DMS153 (cell line): ENCODE measurements at regions not wholly inside any gene's neighbourhood (a gene's known extent, or its start where the extent isn't known, plus 50 kb on each side); places are given as distances from the start of the nearest gene placed in this dataset.

Experiments
- DNase-seq: peaks from one replicate; lab custom pipeline; 2025; lab: John Stamatoyannopoulos, UW

DNA sequence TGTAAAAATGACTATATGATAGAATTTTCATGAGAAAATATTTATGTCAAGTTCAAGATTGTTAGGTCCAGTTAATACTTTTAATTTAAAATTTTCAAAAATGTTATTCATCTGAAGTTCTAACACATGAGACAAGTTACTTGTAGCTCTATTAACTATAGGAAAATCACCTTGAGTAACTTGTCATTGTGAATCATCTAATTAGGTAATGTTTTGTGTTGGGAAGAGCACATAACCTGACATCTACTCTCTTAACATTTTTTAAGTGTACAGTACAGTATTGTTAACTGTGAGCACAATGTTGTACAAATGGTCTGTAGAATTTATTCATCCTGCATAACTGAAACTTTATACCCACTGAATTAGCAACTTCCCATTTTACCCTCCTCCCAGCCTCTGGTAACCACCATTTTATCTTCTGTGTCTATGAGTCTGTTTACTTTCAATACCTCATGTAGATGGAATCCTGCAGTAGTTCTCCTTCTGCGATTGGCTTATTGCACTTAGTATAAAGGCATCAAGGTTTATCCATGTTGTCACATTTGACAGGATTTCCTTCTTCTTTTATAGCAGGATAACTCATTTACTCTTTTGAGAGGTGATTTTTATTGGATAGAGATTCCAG lies 54.6 kb downstream of the ARL4A start:
- no peak for DNase-seq

DNA sequence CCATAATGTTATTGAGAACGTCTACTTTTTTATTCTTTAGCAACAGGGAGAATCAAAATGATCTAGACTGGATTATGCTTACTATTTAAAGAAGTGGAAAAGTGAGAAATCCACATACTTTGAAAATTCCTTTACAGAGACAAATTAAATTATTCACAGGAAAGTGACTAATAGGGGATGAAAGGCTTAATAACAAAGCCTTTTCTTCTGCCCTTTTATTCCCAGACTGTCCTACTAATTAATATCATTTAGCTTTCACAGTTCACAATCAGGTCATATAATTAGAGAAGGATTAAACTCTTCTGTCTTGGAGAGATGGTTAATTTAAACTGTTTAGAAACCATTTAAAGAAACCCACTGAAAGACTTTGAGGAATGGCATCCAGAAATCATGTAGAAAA lies 58.8 kb downstream of the ARL4A start:
- no peak for DNase-seq

DNA sequence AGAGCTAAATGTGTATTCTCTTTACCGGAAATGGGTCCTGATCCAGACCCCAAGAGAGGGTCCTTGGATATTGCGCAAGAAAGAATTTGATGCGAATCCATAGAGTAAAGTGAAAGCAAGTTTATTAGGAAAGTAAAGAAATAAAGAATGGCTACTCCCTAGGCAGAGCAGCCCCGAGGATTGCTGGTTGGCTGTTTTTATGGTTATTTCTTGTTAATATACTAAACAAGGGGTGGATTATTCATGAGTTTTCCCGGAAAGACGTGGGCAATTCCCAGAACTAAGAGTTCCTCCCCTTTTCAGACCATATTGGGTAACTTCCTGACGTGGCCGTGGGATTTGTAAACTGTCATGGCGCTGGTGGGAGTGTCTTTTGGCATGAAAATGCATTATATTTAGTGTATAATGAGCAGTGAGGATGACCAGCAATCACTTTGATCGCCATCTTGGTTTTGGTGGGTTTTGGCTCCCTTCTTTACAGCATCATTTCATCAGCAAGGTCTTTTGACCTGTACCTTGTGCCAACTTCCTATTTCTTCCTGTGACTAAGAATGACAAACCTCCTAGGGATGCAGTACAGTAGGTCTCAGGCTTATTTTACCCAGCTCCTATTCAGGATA lies 60.4 kb downstream of the ARL4A start:
- DNase-seq: no peak

DNA sequence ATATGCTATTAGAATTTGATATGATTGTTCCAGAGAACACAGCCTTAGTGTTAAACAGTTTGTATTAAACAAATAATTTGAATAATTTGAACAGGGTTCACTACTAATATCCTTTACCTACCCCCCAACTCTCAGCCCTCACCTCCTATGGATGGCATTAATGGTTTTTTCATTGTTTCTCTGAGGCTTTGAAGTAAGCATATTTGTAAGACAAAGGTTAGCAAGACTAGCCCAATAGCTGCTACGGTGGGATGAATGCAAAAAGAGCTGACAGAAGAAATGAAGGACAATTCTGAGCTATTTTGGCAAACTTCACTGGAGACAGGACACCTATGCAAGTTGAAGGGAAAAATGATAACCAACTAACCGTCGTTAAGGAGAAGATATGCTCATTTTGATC lies 61.6 kb downstream of the ARL4A start:
- no peak for DNase-seq

DNA sequence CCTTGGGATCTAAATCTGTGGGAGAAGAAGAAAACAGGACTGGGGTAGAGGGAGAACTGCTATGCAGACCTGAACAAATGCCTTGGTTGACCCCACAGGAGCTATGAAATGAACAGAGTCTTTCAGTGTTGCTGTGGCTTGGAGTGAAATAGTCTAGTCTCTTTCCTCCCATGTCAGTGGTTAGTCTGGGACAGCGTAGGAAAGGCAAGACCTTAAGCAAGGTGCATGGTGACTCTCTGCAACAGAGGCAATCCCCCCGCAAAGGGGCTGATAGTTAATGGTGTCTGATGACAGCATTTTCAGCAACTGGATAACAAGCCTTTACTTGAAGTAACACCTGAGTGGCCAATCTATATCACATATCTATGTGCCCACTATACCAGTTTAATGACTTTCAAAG lies 62.3 kb downstream of the ARL4A start:
- DNase-seq: no peak

DNA sequence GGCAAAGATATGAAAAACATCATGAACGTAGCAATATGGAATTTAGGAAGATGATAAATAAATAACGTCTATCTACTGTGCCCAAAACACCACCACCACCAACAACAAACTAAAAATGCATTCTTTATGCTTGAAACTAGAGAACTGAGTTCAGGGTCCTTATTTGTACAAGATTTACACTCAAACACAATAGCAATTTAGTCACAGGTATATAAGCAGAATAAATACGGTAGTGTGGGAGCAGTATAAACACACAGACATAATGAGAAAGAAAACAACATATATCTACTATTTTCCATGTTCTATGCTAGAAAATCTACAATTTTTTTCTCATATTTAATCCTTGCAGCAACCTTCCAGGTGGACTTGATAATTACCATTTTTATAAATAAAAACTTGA lies 64.3 kb downstream of the ARL4A start:
- no peak for DNase-seq

DNA sequence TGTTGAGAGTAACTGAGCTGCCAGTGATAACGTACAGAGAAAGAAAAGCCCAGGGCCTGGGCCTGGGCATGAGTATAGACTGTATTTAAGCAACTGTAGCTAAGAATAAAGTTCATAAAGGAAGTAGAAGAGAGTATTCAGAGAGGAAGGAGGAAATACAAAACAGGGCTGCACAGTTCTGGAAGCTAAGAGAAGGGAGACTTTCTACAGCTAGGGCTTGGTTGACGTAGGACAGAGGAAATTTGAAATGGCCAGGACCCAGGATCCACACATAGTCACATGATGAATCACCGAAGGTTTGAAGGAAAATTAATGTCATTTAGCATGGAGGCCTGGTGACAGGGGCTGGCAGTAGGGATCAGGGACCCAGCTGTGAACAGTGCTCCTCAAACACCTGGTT lies 66.7 kb downstream of the ARL4A start:
- DNase-seq: no peak

DNA sequence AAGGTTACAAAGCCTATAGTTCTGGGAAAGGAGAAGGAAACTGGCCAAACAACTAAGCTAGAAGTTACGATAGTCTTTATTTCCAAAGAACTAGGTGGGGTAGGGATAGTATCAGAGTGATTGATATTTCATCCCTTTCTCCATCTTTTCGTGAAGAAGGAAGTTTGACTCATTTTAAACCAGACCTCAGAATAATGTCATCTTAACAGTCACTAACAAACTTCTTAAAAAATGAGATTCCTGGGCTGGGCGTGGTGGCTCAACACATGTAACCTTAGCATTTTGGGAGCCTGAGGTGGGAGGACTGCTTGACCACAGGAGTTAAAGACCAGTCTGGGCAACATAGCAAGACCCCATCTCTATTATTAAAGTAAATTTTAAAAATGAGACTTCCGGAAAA lies 69.4 kb downstream of the ARL4A start:
- DNase-seq: no peak

DNA sequence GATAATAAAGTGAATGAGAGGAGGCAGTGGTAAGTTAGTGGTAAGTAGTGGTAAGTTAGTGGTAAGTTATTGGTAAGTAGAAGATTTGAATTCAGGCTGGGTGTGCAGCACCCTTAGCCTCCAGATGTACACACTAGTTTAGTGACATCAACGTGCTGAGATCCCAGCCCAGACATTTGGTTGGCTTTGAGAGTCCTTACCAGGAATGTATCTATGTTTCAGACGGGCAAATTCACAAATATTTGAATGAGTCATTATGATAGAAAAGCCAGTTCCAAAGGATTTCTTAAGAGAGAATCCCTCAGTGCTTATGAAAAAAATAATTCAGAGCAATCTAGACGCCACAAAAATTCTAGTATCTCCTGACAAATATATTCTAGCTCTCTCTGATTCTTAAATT lies 70.0 kb downstream of the ARL4A start:
- no peak for DNase-seq

DNA sequence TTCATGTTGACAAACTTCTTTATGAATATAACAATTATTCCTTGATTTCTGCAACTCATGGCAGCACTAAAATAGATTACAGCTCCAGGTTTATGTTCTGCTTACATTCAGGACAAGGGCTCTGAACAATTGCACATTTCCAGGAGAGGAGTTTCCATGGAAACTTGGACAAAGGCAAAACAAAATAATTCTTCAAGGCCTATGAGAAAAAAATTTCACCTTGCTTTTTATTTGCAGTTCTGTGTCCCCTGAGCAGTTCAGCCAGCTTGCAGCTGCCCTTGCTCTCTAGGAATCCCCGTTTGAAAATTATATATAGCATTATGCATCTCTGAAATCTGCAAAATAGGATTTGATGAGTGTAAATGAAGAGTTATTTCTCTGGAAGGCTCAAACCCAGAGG lies 71.7 kb downstream of the ARL4A start:
- no peak for DNase-seq

DNA sequence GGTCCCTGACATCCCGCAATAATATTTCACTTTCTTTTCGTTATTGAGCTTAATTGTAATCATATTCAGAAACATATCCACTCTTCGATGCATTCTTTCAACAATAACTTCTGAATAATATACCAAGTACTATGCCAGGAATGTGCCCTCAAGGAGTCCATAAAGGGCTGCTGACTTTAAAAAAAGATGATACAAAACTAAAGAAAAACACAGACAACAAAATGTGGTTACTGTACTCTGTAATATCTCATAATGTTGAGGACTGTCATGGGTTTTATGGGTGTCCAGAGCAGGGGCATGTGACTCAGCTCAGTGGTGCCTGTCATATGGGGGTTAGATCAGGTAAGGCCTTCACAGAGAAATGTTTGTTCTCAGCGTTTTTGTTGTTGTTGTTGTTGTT lies 73.7 kb downstream of the ARL4A start:
- DNase-seq: no peak

DNA sequence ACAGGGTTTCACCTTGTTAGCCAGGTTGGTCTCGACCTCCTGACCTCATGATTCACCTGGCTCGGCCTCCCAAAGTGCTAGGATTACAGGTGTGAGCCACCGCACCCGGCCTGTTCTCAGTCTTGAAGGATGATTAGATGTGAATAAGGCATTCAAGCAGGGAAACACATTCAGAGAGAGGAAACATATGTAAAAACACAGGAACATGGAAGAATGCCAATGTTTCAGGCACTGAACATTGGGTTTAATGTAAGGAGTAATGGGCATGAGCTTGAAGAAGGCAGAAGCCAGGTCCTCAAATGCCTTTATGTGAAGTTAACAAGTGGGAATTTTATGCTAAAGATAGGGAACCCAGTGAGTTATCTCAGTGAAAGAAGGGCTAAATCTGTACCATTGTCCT lies 74.3 kb downstream of the ARL4A start:
- no peak for DNase-seq

DNA sequence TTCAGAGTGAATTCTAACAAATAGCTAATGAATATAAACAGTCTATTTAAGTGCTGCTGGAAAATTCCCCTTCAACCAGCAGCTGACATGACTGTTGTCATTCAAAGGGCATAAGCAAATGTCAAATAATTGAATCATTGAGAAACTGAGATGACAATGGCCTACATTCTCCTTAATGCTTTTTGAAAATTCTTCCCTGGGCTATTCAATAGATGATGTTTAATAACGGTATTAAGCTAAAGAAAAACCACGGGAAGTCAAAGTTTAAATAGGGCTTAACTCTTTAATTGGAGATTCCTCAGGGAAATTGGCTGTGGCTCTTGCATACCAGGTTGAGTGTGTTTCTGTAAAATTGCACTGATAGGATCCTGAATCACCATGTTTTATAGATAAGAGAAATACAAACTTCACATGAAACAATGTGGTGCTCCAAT lies 77.0 kb downstream of the ARL4A start:
- DNase-seq: no peak

DNA sequence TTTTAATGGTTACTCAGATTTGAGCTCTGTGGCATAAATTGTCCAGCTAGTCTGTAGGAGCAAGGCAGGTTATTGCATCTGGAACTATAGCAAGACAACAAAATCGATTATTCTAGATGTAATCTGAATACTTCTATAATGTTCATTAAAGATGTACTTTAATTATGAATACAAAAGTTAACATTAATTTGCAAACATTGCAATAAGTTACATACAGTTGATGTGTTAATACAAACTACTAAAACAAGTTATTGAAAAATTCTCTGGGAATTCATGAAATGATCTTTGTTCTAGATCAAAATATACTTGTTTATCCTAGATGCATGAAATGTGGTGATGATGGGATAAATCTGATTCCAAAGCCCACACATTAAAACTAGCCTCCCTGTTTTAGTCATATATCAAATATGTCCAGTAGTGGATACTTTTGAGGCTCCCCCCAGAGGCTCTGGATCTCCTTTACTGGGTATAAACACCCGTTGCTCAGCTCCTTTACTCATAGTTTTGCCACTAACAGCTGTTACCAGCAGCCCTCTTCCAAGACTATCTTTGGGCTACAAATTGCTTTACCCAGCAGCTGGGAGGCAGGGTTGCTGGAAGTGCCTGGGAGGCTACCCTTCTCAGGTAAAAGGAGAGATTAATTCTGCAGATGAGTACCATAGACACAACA lies 78.1 kb downstream of the ARL4A start:
- DNase-seq: no peak

DNA sequence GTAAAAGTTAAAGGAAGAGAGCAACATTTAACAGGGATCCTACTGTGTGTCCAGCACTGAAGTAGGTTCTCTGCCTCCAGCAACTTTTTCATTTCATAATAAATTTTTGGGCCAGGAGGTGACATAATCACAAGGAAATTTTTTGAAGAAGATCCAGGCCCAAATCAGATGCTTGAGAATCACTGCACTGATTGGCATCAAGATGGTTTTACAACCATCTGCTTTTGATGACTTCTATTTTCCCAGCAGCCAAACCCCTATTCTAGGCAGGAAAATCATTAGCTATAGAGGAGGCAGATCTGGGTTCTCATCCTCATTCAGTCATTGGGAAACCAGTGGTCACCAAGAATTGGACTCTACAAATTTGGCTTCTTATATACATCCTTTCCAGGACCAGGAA lies 79.0 kb downstream of the ARL4A start:
- no peak for DNase-seq

DNA sequence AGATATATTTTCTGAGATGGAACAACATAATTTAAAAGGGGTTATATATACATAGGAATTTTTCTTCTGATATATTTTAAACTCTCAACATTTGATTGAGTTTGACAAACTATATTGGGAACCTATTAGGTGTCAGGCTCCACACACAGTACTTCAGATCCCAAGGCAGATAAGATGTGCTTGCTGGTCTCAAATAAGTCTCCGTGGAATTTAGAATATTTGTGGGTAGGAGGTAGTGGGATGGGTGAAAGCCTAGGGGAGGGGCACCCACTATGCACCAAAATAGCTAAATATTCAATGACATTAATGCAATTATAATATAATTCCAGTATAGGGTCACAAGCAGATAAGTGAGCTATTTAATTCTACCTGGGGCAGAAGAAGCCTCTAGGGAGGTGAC lies 81.5 kb downstream of the ARL4A start:
- DNase-seq: no peak

DNA sequence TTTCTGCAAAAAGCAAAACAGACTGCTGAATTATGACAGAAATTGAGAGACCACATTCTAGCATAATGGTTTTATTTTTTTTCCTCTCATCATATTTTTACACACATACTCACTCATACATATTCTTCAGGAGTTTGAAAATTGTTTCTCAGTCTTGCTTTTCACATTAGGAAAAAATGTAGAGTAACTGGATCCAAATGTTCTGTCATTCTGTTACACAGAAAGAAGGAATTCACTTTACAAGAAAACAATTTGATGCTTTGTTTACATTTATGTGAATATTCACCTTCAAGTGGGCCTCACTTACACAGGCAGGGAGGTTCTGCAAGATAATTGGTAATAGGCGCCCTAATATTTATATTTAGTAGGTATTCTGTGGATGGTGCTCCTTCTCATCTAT lies 82.0 kb downstream of the ARL4A start:
- DNase-seq: no peak

DNA sequence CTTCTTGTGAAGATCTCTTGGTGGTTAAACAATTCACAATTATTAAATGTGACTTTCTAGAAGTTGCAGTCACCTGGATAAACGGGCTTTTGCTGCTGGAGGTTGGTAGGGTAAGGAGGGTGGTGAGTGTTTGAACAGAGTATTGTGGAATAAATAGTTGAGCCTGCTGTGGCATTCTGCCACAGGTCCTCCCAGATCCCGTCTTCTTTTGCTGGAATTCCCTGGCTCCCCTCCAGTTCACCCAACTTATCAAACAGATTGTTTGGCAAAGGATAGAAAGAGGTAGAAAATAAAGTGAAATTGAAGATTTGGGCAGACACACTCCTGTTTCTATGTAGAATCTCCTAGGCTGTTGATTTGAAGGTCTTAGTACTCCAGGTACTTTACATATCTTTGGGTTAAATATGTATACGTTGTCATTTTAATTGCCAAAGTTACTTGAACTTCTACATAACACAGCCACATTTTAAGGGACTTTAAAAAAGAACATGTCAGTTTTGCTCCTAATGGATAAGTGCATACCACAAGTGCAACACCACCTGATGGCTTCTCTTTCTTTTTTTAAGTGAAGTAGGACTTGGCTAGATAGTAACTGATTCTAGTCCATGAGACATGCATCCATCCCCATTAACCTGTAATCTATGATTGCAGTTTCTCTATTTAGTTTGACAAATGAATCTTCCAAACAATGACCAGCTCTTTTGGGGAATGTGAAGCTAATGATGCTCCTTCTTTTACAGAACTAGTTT lies 83.0 kb downstream of the ARL4A start:
- no peak for DNase-seq

DNA sequence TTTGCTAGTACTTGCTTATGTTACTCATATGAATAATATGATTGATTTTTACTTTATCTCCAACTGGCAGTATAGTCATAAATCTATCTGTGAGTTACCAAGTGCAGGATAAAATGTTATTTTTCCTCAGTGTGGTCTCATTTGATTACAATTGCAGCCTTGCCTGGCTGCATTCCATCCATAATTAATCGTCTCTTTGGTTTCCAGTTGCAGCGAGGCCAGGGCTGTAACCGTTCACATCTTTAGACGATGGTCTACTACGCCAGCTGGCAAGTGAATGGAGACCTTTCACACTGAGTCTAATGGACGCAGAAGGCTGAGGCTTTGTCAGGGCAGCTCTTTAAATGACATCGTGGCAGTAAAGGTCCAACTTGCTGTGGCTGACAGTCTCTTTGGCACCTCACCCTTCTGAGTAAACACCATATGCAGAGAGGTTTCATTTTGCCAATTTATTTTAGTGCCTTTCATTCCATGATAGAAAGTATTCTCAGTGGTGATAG lies 84.0 kb downstream of the ARL4A start:
- peak; percentile 86 for DNase-seq

DNA sequence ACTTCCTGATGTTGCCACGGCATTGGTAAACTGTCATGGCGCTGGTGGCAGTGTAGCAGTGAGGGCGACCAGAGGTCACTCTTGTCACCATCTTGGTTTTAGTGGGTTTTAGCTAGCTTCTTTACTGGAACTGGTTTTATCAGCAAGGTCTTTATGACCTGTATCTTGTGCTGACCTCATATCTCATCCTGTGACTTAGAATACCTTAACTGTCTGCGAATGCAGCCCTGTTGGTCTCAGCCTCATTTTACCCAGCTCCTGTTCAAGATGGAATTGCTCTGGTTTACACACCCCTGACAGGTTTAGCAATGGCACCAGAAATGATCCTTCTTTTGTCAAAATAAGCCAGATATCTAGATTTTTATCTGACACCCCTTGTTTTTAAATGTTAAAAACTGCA lies 85.3 kb downstream of the ARL4A start:
- no peak for DNase-seq

DNA sequence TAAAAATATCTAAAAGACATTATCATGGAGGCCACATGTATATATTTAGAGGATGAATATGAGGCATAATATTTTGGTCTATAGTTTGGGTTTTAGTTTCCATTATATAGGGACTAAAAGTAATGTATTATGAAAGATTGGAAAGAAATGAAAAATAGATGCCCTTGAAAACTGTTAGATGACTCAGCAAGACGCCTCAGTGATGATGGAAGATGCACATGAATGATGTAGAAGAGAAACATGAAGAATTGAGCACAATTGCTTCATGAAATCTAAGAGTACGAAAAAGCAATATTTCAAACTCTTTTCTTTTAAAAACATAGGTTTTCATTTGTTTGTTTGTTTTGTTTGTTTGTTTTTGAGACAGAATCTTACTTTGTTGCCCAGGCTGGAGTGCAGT lies 89.8 kb downstream of the ARL4A start:
- DNase-seq: no peak

DNA sequence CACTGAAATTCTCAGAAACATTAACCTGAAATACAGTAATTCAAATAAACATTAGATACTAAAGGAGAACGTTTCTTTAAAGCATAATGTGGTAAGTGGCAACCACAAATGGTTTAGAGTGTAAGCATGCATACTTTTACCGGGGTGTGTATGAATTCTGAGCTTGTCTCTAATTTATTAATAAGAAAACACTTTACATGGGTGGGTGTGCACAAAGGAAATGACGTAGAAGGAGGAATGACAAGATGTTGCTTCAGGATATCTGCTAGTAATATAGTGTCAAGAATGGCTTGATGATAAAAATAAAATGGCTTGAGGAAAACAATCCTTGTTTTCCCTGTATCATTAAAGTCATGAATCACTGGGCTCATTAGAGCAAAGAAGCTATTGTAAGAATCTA lies 92.5 kb downstream of the ARL4A start:
- DNase-seq: no peak
